GM13976 (cell line): ENCODE measurements at regions not wholly inside any gene's neighbourhood (a gene's known extent, or its start where the extent isn't known, plus 50 kb on each side); places are given as distances from the start of the nearest gene placed in this dataset.

Source experiments
- DNase-seq: peaks from one replicate; pipeline ENCODE4 v3.0.0; 2012; ENCODE audit warnings: low spot score
- in situ Hi-C: fragments of 300-500 bp; cut with MboI; formaldehyde crosslinking; loops from one replicate; pipeline ENCODE4 v1.12.0; 2022; ENCODE audit warnings: low sequenced_read_pairs, mixed read lengths, inconsistent platforms; ENCODE audit not compliant: unreplicated experiment
- TF ChIP-seq, protein P1 (sequence below): IDR thresholded peaks from 2 replicates; pipeline ENCODE4 v1.5.1; 2012; ENCODE audit warnings: borderline replicate concordance, mild to moderate bottlenecking; ENCODE audit not compliant: insufficient read depth; ENCODE audit errors: extremely low read depth, missing control alignments, control extremely low read depth

DNA sequence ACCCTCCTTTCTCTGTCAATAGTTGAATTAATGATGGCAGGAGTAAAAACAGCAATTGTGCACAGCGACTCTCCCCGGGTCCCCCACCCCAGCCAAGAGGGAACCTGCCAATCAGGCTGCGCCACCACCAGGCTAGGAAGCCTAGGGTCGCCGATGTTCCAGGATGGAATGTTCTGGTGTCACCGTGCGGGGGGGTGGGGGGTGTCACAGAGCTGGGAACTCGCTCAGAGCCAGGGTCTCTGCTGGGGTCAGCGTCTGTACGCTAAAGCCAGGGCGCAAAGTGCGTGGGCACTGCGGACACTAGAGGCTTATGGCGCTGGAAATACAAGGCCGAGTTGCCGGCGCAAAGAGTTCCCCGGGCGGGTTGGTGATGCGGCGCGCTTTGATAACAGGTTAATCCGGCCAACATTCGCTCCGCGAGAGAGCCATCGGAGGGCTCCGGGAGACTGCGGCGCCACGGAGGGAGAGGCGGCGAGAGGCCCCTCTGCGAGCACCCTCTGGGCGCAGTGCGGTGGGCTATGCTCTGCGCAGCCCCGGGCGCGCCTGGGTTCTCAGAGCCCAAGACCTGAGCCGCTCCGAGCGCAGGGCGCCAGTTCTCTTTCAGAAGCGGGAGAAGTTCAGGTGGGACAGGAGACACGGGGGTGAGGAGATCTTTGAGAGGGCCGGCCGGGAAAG is 192.3 kb downstream of the EMX2 start:
- in situ Hi-C loops = no loop called here
- TF ChIP-seq, protein P1, sequence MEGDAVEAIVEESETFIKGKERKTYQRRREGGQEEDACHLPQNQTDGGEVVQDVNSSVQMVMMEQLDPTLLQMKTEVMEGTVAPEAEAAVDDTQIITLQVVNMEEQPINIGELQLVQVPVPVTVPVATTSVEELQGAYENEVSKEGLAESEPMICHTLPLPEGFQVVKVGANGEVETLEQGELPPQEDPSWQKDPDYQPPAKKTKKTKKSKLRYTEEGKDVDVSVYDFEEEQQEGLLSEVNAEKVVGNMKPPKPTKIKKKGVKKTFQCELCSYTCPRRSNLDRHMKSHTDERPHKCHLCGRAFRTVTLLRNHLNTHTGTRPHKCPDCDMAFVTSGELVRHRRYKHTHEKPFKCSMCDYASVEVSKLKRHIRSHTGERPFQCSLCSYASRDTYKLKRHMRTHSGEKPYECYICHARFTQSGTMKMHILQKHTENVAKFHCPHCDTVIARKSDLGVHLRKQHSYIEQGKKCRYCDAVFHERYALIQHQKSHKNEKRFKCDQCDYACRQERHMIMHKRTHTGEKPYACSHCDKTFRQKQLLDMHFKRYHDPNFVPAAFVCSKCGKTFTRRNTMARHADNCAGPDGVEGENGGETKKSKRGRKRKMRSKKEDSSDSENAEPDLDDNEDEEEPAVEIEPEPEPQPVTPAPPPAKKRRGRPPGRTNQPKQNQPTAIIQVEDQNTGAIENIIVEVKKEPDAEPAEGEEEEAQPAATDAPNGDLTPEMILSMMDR = no peak
- DNase-seq = no peak

DNA sequence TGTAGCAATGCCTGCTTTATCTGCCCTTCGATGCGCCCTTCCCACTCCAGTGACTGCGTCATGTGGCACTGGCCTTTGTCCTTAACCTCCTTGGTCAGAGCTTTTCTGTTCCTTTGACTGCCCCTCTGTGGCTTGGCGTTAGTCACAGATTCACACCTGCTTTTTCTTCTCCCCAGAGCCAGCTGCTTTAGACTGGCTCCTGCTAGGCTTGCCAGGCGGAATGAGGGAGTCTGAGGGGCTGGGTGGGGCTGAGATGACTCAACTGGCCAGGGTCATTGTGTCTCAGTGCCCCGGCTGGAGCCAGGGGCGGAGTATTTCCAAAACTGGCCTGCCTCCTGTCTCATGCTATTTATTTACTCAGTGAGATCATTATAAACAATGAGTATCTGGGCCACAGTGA is 194.1 kb downstream of the EMX2 start:
- in situ Hi-C loops = no loop called here
- TF ChIP-seq, protein P1 = no peak
- DNase-seq = no peak

DNA sequence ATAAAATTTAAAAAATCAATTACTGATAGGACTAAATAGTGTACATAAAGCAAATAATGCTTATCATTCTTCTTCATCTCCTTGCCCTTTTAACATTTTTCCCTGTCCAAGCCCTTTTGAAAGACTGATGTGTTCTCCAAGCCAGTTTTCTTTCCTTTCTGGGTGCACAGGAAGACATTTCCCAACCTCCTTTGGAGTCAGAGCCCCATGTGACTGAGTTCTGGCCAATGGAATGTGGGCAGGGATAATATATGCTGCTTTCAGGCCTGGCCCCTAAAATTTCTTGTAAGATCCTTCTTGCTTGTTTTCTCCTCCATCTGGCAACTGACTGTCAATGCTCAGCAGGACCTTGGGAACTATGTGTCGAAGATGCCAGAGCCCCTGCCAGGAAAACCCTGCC is 197.5 kb downstream of the EMX2 start:
- TF ChIP-seq, protein P1 = no peak
- in situ Hi-C loops = no loop called here
- DNase-seq = no peak

DNA sequence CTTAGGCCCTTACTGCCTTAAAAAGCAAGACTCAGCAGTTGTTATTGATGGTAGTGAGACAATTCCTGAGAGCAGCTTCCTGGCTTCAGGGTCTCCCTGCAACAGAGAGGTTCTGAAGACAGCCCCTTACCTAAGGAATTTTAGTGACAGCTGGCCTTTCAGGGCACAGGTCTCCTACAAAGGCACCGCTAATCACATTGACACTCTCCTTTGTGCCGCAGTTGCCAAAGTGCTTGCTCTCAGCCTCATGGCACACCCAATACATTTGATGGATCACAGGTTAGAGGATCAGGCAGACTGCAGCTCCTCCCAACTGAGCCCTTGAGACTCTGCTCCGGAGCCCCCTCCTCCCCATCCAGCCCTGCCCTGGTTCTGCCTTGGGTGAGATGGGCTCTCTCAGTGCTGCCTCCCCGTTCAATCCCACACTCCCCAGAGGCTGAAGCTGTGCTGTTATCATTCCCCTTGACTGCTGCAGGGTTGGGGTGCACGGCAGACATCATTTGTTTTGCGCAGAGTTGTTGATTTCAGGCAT is 198.2 kb downstream of the EMX2 start:
- DNase-seq = no peak
- in situ Hi-C loops = no loop called here
- TF ChIP-seq, protein P1 = no peak

DNA sequence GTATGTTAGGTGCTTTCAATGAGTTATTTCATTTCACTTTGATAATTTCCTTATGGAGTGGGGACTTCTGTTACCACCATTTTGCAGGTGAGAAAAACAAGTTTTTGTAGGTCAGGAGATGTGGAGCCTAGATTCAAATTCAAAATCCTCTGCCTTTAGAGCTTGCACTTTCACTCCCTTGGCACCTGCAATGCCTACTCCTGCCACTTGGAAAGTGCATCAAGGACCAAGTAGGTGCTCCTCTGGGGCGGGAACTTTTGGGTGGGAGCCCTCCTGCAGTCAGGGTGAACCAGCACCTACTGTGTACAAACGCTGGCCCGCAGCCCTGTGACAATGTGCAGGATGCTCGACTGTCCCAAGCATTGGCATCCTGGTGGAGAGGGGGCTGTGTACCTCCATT is 199.0 kb downstream of the EMX2 start:
- TF ChIP-seq, protein P1 = no peak
- no peak for DNase-seq
- in situ Hi-C loops = no loop called here

DNA sequence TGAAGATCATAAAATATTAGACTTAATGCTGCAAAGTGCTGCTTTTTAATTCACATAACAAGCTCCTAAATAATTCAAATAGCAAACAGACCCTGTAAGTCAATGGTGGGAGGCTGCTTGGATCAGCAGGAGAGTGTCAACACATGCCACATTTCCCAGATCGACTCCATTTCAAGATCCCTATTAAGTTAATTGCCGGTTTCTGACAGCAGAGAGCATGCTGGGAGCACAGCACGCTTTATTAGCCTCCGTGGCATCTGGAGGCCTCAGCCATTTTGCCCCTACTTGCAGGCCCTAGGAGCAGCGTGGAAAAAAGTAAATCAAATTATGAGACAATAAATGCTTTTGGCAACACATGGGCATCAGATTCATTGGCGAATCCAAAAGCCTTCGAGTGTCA is 201.0 kb downstream of the EMX2 start:
- in situ Hi-C loops = no loop called here
- no peak for DNase-seq
- TF ChIP-seq, protein P1 = no peak

DNA sequence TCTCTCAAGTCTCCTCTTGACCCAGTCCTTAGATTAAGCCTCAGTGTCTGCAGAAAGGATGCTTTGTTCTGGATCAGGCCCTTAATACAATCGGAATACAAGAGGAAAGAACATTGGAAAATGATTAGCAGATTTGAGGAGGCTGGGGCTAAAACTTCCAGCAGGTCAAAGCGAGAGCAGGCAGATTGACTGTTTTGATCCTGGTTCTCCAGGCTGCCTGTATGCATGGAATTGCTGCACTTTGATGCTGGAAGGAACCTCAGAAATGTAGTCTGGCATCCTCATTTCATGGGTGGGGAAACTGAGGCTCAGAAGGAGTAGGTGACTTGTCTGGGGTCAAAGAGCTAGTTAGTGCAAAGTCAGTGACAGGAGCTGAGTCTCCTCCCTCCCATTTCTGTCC is 202.8 kb downstream of the EMX2 start:
- TF ChIP-seq, protein P1 = no peak
- in situ Hi-C loops = no loop called here
- DNase-seq = no peak
